ENCODE measurements at regions not wholly inside any gene's neighbourhood (a gene's known extent, or its start where the extent isn't known, plus 50 kb on each side); places are given as distances from the start of the nearest gene placed in this dataset.

- Histone ChIP-seq H3F3A (ENCODE audit: insufficient read depth, low read length) (no peaks in the 10 kb centered on the region), H3K9me2 (ENCODE audit: low read depth, low read length) (no peaks in the 10 kb centered on the region), H3K36me3 (ENCODE audit: insufficient read depth, low read length) (no peaks in the 10 kb centered on the region), H3K4me2 (ENCODE audit: low read length) (no peak overlapping the region), H4K20me1 (ENCODE audit: insufficient read depth, low read length) (no peaks in the 10 kb centered on the region), H3K79me2 (ENCODE audit: insufficient read depth, low read length) (no peaks in the 10 kb centered on the region), H3K27ac (ENCODE audit: low read depth, low read length, poor library complexity, severe bottlenecking) (no peak overlapping the region), H3K4me3 (ENCODE audit: low read depth, low read length, poor library complexity, severe bottlenecking) (no peak overlapping the region), H3K9ac (ENCODE audit: low read length) (no peak overlapping the region), H2AFZ (ENCODE audit: low read length) (no peak overlapping the region), H3K4me1 (ENCODE audit: insufficient read depth, low read length, severe bottlenecking) (no peaks in the 10 kb centered on the region), H3K9me3 (ENCODE audit: low read length) (no peaks in the 10 kb centered on the region), H3K27me3 (ENCODE audit: insufficient read depth, low read length) (no peaks in the 10 kb centered on the region)
- no peak for TF ChIP-seq CTCF (IDR thresholded peaks at IDR 0.05; ENCODE audit: low read length)
- no peak for TF ChIP-seq EZH2 (IDR thresholded peaks at IDR 0.05; ENCODE audit: borderline replicate concordance, low read length)
These were observed 191.9 kb downstream of the CENPW start for GRCh38 chr6:126531840-126532239.

GRCh38 chr6:126534401-126534800 is 194.5 kb downstream of the CENPW start:
- H3K36me3 ChIP-seq (ENCODE audit: insufficient read depth, low read length): no peaks in the 10 kb centered on the region
- no peaks in the 10 kb centered on the region for H3K4me1 ChIP-seq (ENCODE audit: insufficient read depth, low read length, severe bottlenecking)
- no peak overlapping the region for H2AFZ ChIP-seq (ENCODE audit: low read length)
- TF ChIP-seq EZH2 (IDR thresholded peaks at IDR 0.05; ENCODE audit: borderline replicate concordance, low read length): no peak
- TF ChIP-seq CTCF (IDR thresholded peaks at IDR 0.05; ENCODE audit: low read length): no peak
- no peaks in the 10 kb centered on the region for H3K27me3 ChIP-seq (ENCODE audit: insufficient read depth, low read length)
- no peaks in the 10 kb centered on the region for H3K9me2 ChIP-seq (ENCODE audit: low read depth, low read length)
- H3K4me3 ChIP-seq (ENCODE audit: low read depth, low read length, poor library complexity, severe bottlenecking): no peak overlapping the region
- no peak overlapping the region for H3K9ac ChIP-seq (ENCODE audit: low read length)
- no peak overlapping the region for H3K27ac ChIP-seq (ENCODE audit: low read depth, low read length, poor library complexity, severe bottlenecking)
- no peaks in the 10 kb centered on the region for H3F3A ChIP-seq (ENCODE audit: insufficient read depth, low read length)
- H3K9me3 ChIP-seq (ENCODE audit: low read length): no peaks in the 10 kb centered on the region
- no peaks in the 10 kb centered on the region for H3K79me2 ChIP-seq (ENCODE audit: insufficient read depth, low read length)
- H4K20me1 ChIP-seq (ENCODE audit: insufficient read depth, low read length): no peaks in the 10 kb centered on the region
- H3K4me2 ChIP-seq (ENCODE audit: low read length): no peak overlapping the region

DNA sequence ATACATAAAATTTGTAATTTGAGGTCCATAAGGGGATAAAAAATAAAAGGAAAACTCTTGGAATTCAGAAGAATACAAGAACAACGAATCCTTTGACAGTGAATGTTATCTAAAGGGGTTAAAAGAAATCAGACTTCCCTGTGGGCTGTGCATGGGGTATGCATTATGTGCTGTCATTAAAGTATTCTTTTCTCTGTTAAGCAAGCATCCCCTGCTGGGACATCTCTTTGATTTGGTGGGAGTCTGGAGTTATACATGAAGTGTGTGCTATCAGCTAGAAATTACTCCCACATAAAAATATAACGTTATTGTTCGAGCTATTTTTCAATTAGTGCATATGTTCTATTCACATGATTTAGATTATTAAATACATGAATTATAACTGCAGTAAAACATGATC is 195.2 kb downstream of the CENPW start:
- no peaks in the 10 kb centered on the region for H4K20me1 ChIP-seq (ENCODE audit: insufficient read depth, low read length)
- no peaks in the 10 kb centered on the region for H3K9me3 ChIP-seq (ENCODE audit: low read length)
- H3K9ac ChIP-seq (ENCODE audit: low read length): no peak overlapping the region
- H2AFZ ChIP-seq (ENCODE audit: low read length): no peak overlapping the region
- H3K36me3 ChIP-seq (ENCODE audit: insufficient read depth, low read length): no peaks in the 10 kb centered on the region
- TF ChIP-seq EZH2 (IDR thresholded peaks at IDR 0.05; ENCODE audit: borderline replicate concordance, low read length) (no peak), CTCF (IDR thresholded peaks at IDR 0.05; ENCODE audit: low read length) (no peak)
- H3K4me2 ChIP-seq (ENCODE audit: low read length): no peak overlapping the region
- no peaks in the 10 kb centered on the region for H3K79me2 ChIP-seq (ENCODE audit: insufficient read depth, low read length)
- H3K27ac ChIP-seq (ENCODE audit: low read depth, low read length, poor library complexity, severe bottlenecking): no peak overlapping the region
- H3K9me2 ChIP-seq (ENCODE audit: low read depth, low read length): no peaks in the 10 kb centered on the region
- H3K27me3 ChIP-seq (ENCODE audit: insufficient read depth, low read length): no peaks in the 10 kb centered on the region
- H3F3A ChIP-seq (ENCODE audit: insufficient read depth, low read length): no peaks in the 10 kb centered on the region
- no peaks in the 10 kb centered on the region for H3K4me1 ChIP-seq (ENCODE audit: insufficient read depth, low read length, severe bottlenecking)
- no peak overlapping the region for H3K4me3 ChIP-seq (ENCODE audit: low read depth, low read length, poor library complexity, severe bottlenecking)

All from OCI-LY1 (cell line).